T-helper 1 cell treated with Interleukin-12 subunit alpha and Interleukin-12 subunit beta and Interleukin-4 antibody, amounts not matched to agents 30 μg/mL and 1 μg/mL, for 36 hours (primary cell): ENCODE measurements at regions not wholly inside any gene's neighbourhood (a gene's known extent, or its start where the extent isn't known, plus 50 kb on each side); places are given as distances from the start of the nearest gene placed in this dataset.

Experiments
- H3K27ac Mint-ChIP-seq: one replicate; pipeline ENCODE4 v1.8.0; 2021; ENCODE audit warnings: mild to moderate bottlenecking, mixed read lengths
- H3K27me3 Mint-ChIP-seq: one replicate; pipeline ENCODE4 v1.8.0; 2021; ENCODE audit warnings: low read depth, mixed read lengths
- H3K36me3 Mint-ChIP-seq: one replicate; pipeline ENCODE4 v1.8.0; 2021; ENCODE audit warnings: low read depth, mixed read lengths
- H3K4me1 Mint-ChIP-seq: one replicate; pipeline ENCODE4 v1.8.0; 2021; ENCODE audit warnings: low read depth, mixed read lengths
- H3K4me3 Mint-ChIP-seq: one replicate; pipeline ENCODE4 v1.8.0; 2021; ENCODE audit warnings: mild to moderate bottlenecking, moderate library complexity, mixed read lengths
- H3K9me3 Mint-ChIP-seq: one replicate; pipeline ENCODE4 v1.8.0; 2021; ENCODE audit warnings: mixed read lengths

DNA sequence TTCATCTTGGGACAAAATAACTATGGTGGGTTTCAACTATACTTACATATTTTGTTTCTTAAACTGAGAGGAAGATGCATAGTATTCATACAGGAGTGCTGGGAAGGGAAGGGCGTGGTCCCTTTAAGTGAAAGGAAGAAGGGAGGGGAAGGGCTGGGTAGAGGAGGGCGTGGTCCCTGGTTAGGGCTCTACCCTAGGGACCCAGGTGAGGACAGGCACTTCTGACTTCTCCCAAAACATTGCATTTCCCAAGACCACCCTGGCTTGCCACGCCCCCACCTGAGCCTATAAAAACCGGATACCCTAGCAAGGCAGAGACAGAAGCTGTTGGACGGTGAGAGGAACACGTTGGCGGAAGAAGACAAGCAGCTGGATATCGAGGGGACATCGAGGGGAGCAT is 157.6 kb upstream of the PLXNA4 start:
- H3K4me1 Mint-ChIP-seq: peaks cover 1% of the 10 kb centered on the region
- H3K36me3 Mint-ChIP-seq: no peaks in the 10 kb centered on the region
- no peaks in the 10 kb centered on the region for H3K27me3 Mint-ChIP-seq
- H3K9me3 Mint-ChIP-seq: no peaks in the 10 kb centered on the region
- no peak overlapping the region for H3K4me3 Mint-ChIP-seq
- no peak overlapping the region for H3K27ac Mint-ChIP-seq

GRCh38 chr7:132732321-132732865 is 156.1 kb upstream of the PLXNA4 start:
- H3K4me1 Mint-ChIP-seq: peaks cover 1% of the 10 kb centered on the region
- no peak overlapping the region for H3K27ac Mint-ChIP-seq
- no peaks in the 10 kb centered on the region for H3K36me3 Mint-ChIP-seq
- H3K4me3 Mint-ChIP-seq: no peak overlapping the region
- H3K9me3 Mint-ChIP-seq: no peaks in the 10 kb centered on the region
- H3K27me3 Mint-ChIP-seq: no peaks in the 10 kb centered on the region

- Mint-ChIP-seq H3K36me3 (no peaks in the 10 kb centered on the region), H3K27me3 (no peaks in the 10 kb centered on the region), H3K4me3 (no peak overlapping the region), H3K4me1 (peaks cover 1% of the 10 kb centered on the region), H3K27ac (no peak overlapping the region), H3K9me3 (no peaks in the 10 kb centered on the region)
Observed at GRCh38 chr7:132730105-132730504, 153.8 kb upstream of the PLXNA4 start.

DNA sequence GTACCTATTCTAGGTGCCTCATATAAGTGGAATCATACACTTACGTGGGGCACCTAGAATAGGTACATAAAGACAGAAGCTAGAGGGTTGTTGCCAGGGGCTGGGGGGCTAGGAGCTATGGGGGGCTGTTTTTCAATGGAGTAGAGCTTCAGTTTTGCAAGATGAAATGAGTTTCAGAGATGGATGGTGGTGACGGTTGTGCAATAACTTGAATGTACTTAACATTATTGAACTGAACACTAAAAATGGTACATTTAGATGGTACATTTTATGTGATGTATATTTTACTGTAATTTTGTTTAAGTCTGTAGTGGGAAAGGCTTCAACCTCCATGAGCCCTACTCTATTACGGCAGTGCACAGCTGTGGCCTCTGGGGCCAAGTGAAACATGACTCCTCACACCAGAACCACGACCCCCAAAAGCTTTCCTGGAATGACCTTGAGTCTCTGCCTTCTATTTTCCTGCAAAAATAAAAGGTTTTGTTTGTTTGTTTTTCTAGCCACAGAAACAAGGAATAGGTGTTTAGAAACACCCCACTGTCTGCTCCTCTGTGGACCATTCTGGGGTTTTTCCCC is 147.3 kb upstream of the PLXNA4 start:
- Mint-ChIP-seq H3K27me3 (no peaks in the 10 kb centered on the region), H3K4me1 (no peaks in the 10 kb centered on the region), H3K9me3 (peaks cover 14% of the 10 kb centered on the region), H3K36me3 (no peaks in the 10 kb centered on the region), H3K4me3 (no peak overlapping the region), H3K27ac (no peak overlapping the region)

DNA sequence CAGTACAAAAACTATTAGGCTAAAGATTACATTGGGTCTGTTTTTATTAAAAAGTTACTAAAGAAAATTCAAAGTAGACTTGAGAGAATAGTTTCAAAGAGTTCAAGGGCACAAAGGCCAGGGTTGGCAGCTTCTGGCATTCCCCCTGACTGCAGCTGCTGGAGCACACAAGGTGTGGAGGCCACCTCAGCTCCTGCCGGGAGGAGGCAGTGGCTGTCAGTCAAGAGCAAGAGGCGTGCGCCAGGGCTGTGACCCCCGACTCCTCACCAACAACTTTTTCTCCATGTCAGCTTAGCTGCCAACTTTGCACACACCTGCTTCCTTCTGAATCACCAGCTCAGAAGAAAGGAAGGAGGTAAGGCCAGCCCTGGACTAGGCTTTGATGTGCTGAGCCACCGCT is 144.6 kb upstream of the PLXNA4 start:
- Mint-ChIP-seq H3K36me3 (no peaks in the 10 kb centered on the region), H3K27me3 (no peaks in the 10 kb centered on the region), H3K9me3 (peaks cover 17% of the 10 kb centered on the region), H3K4me3 (no peak overlapping the region), H3K27ac (no peak overlapping the region), H3K4me1 (no peaks in the 10 kb centered on the region)

DNA sequence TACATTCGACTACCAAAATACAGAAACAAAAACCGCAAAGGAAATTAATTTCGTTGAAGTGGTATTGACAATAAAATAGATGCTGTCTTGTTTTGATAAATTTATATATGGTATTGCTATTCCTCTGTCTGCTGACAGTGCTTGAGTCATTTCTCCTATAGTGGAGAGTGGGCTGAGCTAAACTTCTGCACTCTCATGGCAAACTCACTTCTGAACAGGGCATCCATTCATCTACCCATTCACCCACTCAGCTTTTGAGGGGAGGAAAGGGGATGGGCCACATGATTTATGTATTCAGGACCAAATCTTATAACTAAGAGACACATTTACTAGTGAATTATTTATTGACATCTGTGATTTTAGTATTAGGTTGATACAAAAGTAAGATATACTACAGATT is 137.6 kb upstream of the PLXNA4 start:
- Mint-ChIP-seq H3K9me3 (peaks cover 4% of the 10 kb centered on the region), H3K36me3 (no peaks in the 10 kb centered on the region), H3K27ac (no peak overlapping the region), H3K27me3 (no peaks in the 10 kb centered on the region), H3K4me1 (no peaks in the 10 kb centered on the region), H3K4me3 (no peak overlapping the region)

- no peaks in the 10 kb centered on the region for H3K27me3 Mint-ChIP-seq
- H3K4me3 Mint-ChIP-seq: no peak overlapping the region
- H3K4me1 Mint-ChIP-seq: peaks cover 2% of the 10 kb centered on the region
- H3K36me3 Mint-ChIP-seq: no peaks in the 10 kb centered on the region
- H3K9me3 Mint-ChIP-seq: no peaks in the 10 kb centered on the region
- H3K27ac Mint-ChIP-seq: no peak overlapping the region
Observed at GRCh38 chr7:132709971-132710567, 133.8 kb upstream of the PLXNA4 start.

- Mint-ChIP-seq H3K4me1 (peaks cover 3% of the 10 kb centered on the region), H3K27me3 (no peaks in the 10 kb centered on the region), H3K9me3 (no peaks in the 10 kb centered on the region), H3K27ac (no peak overlapping the region), H3K4me3 (no peak overlapping the region), H3K36me3 (no peaks in the 10 kb centered on the region)
Observed at GRCh38 chr7:132708470-132708869, 132.2 kb upstream of the PLXNA4 start.

GRCh38 chr7:132705146-132705545 is 128.9 kb upstream of the PLXNA4 start:
- H3K9me3 Mint-ChIP-seq: no peaks in the 10 kb centered on the region
- peaks cover 3% of the 10 kb centered on the region for H3K4me1 Mint-ChIP-seq
- H3K4me3 Mint-ChIP-seq: no peak overlapping the region
- H3K27ac Mint-ChIP-seq: no peak overlapping the region
- no peaks in the 10 kb centered on the region for H3K27me3 Mint-ChIP-seq
- H3K36me3 Mint-ChIP-seq: no peaks in the 10 kb centered on the region

DNA sequence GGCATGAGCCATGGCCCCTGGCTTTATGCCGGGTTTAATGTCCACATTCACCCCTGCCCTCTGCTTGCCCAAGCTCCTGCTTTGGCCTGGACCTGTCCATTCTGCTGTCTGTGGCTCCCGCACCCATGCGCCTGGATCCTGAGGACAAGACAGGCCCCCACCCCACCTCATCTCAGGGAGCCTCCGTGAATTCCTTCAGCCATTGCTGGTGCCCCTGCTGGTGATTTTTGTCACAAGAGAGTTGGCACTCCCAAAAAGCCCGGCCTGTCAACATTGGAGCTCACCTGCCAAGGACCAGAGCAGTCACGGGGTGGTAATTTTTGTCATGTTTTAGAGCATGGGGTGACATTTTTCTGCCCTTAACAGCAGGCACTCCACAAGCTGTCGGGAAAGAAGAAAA is 127.5 kb upstream of the PLXNA4 start:
- Mint-ChIP-seq H3K27me3 (no peaks in the 10 kb centered on the region), H3K4me3 (no peak overlapping the region), H3K36me3 (no peaks in the 10 kb centered on the region), H3K4me1 (peaks cover 3% of the 10 kb centered on the region), H3K9me3 (no peaks in the 10 kb centered on the region), H3K27ac (no peak overlapping the region)

DNA sequence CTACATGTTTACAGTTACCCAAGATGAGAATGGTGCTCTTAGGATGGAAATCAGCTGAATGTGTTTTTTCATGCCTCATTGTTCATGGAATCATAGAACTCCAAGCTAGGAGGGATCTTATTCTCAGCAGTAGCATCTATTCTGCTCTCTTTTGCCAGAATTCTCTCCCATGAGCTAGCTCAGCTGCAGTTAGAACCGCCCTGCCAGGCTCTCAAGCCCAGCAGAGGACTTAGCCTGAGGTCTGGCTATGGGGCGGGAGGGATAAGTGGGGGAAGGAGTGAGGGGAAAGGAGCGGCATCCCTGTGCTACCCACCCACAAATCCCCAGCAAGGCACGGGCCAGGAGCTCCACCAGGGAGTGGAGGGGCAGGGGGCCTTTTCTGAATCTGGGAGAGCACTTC is 120.7 kb upstream of the PLXNA4 start:
- Mint-ChIP-seq H3K4me1 (peaks cover 3% of the 10 kb centered on the region), H3K36me3 (no peaks in the 10 kb centered on the region), H3K27me3 (no peaks in the 10 kb centered on the region), H3K9me3 (no peaks in the 10 kb centered on the region), H3K4me3 (no peak overlapping the region), H3K27ac (no peak overlapping the region)

- no peaks in the 10 kb centered on the region for H3K9me3 Mint-ChIP-seq
- no peak overlapping the region for H3K4me3 Mint-ChIP-seq
- no peak overlapping the region for H3K27ac Mint-ChIP-seq
- no peaks in the 10 kb centered on the region for H3K36me3 Mint-ChIP-seq
- H3K27me3 Mint-ChIP-seq: no peaks in the 10 kb centered on the region
- H3K4me1 Mint-ChIP-seq: peaks cover 3% of the 10 kb centered on the region
Observed at GRCh38 chr7:132696332-132696731, 120.1 kb upstream of the PLXNA4 start.

DNA sequence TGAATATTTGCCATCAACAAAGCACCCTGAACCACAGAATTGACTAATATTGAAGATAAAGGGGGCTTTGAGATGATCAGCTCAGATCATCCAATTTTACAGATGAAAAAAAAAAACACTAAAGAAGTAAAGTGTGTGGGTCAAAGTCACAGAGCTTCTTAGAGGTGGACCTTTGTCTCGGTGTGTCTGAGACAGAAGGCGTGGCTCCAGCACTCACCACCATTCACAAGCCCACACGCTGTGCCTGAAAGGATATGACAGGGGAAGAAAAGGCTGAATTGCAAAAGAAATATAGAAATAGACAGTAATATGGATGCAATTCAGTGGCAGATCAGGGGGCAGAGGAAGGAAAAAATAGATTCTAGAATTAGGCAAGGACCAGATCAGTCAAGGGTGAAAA is 114.9 kb upstream of the PLXNA4 start:
- H3K27ac Mint-ChIP-seq: no peak overlapping the region
- H3K9me3 Mint-ChIP-seq: no peaks in the 10 kb centered on the region
- no peak overlapping the region for H3K4me3 Mint-ChIP-seq
- no peaks in the 10 kb centered on the region for H3K4me1 Mint-ChIP-seq
- no peaks in the 10 kb centered on the region for H3K36me3 Mint-ChIP-seq
- peaks cover 6% of the 10 kb centered on the region for H3K27me3 Mint-ChIP-seq

DNA sequence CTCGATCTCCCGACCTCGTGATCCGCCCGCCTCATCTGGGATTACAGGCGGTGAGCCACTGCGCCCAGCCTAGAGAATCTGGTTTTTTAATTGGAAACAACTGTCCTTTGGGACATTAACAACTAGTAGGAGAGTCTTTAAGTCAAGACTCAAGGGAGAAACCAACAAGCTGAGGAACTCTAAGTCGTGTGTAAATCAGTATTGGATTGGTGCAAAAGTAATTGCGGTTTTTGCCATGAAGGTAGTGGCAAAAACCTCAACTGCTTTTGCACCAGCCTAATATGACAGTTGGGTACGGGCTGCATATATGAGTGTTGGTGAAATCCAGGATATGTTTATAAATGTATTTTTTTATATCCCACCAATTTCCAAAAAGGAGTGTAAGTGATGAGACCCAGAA is 113.9 kb upstream of the PLXNA4 start:
- no peak overlapping the region for H3K4me3 Mint-ChIP-seq
- H3K4me1 Mint-ChIP-seq: no peaks in the 10 kb centered on the region
- H3K36me3 Mint-ChIP-seq: no peaks in the 10 kb centered on the region
- peaks cover 6% of the 10 kb centered on the region for H3K27me3 Mint-ChIP-seq
- no peak overlapping the region for H3K27ac Mint-ChIP-seq
- H3K9me3 Mint-ChIP-seq: peaks cover 5% of the 10 kb centered on the region

GRCh38 chr7:132687981-132688383 is 111.7 kb upstream of the PLXNA4 start:
- H3K4me1 Mint-ChIP-seq: no peaks in the 10 kb centered on the region
- H3K27ac Mint-ChIP-seq: no peak overlapping the region
- H3K9me3 Mint-ChIP-seq: peaks cover 5% of the 10 kb centered on the region
- H3K36me3 Mint-ChIP-seq: no peaks in the 10 kb centered on the region
- H3K4me3 Mint-ChIP-seq: no peak overlapping the region
- peaks cover 6% of the 10 kb centered on the region for H3K27me3 Mint-ChIP-seq
